HK-2 (cell line): ENCODE measurements at regions not wholly inside any gene's neighbourhood (a gene's known extent, or its start where the extent isn't known, plus 50 kb on each side); places are given as distances from the start of the nearest gene placed in this dataset.

ENCODE experiments used
- DNase-seq: peaks from one replicate; pipeline ENCODE4 v3.0.0-alpha.2; 2018; ENCODE audit not compliant: unreplicated experiment

GRCh38 chr15:95365511-95366107 is 964.9 kb upstream of the NR2F2 start:
- no peak for DNase-seq

DNA sequence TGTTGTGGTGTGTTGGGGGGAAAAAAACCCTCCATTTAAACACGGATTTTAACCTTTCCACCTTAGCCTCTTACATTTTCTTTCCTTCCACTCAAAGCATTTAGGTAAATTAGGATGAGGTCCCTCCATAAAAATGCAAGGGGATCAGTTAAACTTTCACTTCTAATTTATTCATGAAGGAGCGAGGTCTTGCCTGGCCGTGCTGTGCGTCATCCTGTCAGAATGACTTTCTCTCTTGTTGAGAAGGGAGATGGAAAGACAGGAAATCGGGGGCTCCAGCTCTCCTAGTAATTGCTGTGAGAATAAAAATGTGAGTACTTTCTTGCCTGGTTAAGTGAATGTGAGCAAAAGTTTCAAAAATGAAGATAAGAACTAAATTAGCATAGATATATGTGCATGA is 962.3 kb upstream of the NR2F2 start:
- DNase-seq, result no peak

DNA sequence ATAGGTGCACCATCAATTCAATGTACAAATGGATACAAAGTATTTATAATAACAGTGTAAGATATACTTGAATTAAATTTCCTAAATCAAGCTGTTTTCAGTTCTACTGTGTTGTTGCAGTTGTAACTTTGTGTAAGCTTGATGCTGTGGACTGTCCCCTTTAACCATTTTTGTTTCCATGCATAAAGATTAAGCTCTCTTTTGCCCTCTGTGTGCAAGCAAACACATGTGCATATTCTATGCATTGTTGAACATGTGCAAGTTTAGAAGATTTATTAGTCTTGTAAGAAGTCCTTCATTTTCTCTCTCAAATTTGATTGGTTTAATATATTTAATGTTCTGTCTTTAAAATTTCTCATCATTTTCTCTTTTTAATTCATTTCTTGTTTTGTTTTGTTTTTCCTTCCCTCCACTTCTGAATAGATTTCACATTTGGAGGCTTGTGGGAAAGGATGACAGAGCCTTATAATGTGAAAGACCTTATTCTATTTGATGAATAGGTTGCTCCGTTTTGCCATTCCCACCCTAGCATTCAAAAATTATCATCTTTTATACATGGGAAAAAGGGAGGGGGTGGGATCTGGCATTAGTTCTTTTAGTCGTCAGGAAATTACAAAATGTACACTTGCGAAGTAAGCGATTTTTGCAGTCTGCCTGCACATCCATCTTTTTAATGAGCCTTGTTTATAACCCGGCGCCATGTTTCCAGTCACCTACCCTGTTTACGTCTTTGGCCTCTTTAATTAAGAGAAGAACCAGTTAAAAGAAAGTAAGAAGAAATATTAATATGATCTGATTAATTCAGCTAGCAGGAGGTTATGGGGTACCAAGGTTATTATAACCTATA is 961.5 kb upstream of the NR2F2 start:
- DNase-seq, result no peak

DNA sequence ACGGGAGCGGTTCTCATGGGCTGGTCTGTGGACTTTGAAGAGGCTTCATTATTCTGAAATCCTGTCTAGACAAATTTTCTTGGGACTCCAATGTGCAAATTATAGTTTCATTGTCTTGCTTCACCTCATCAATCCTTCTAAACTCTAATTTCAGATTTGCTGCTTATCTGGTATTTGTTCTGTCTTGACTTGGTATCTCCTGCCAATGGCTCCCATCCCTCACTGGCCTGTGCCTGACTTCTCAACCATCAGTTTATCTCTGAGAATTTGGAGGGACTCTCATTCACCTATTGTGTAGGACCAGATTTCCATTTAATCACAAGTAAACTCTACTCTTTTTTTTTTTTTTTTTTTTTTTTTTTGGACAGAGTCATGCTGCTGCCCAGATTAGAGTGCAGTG is 960.2 kb upstream of the NR2F2 start:
- no peak for DNase-seq

DNA sequence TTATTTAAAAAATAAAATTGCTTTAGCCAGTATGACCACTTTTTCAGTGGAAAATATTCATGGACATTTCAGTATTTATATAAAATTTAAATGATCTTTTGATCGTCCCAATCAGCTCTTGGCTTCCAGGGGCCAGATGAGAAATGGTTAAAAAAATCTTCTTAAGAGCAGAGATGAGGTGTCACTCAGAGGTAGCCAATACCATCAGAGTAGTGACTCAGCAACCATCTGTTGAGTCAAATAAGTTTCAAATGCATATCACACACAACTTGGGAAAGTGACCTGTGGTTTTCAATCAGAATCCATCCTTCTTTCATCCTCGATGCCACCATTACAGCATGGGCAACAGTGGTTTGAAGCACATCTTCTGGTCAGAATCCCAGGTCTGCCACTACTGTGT is 958.8 kb upstream of the NR2F2 start:
- no peak for DNase-seq

DNA sequence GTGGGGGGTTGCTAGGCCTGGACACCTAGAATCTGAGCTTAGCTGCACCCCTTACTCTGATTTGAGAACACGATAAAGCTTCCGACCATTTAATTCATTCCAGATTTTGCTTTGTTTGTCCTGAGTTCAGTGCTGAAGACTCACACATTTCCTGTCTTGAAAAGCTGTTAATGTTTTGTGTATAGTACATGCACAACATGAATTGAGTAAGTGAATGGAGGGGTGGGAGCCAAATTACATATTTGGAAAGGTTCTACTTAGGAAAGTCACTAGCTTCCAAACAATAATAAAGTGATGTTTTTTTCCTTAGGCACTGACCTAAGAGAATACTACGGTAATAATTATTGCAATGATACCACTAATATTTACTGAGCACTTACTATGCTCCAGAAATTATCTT is 955.2 kb upstream of the NR2F2 start:
- DNase-seq, result no peak

GRCh38 chr15:95377258-95377852 is 953.1 kb upstream of the NR2F2 start:
- no peak for DNase-seq

GRCh38 chr15:95394186-95395067 is 936.1 kb upstream of the NR2F2 start:
- no peak for DNase-seq

DNA sequence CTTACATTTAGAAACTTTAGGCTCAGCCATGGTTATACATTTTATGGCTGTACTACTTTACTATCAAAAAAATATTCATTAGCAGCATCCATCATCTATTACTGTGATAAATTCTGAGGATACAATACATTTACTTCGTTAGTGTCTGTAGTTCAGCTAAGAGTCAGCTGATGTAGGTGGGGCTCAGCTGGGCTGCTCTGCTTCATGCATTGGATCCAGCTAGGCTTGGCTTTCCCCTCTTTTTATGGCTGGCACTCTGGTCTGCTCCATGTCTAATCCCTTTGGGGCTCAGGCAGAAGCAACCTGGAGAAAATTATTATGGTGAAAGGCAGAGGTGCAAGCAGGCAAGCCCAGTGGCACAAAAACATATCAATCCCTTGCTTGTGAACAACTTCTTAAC is 930.1 kb upstream of the NR2F2 start:
- DNase-seq, result no peak

DNA sequence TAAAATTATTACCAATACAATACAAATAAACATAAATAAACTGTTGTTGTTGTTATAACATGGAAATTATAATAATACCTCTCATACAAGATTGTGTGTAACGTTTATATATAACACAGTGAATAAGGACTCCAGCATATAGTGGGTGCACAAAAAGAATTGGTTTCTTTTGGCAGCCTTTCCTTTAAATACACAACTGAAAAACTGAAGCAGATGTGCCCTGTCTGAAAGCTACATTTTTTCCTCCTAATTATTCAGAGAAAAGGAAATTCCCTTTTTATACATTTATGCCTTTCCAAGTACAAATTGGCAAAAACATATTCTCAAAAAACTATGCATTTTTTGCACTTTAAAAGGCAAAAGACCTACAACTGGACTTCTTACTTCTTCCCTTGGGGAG is 928.9 kb upstream of the NR2F2 start:
- DNase-seq, result no peak

DNA sequence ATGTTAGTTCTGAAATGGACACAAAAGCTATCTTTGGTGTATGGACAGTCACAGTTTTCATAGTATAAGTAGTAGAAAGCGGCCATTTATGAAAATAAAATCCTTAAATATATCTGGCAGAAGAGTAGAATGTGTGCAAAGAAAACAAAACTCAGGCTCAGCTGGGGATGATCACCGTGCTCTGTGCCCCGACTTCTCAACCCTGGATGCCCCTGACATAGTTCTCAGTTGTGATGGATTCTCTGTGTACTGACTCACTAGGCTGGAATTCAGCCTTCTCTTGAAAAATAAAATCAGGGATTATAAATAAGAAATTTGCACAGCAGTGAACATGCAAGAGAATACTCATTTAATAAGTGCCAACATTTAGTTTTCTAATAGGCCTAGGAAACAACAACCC is 925.1 kb upstream of the NR2F2 start:
- no peak for DNase-seq

GRCh38 chr15:95407534-95407933 is 923.0 kb upstream of the NR2F2 start:
- no peak for DNase-seq

DNA sequence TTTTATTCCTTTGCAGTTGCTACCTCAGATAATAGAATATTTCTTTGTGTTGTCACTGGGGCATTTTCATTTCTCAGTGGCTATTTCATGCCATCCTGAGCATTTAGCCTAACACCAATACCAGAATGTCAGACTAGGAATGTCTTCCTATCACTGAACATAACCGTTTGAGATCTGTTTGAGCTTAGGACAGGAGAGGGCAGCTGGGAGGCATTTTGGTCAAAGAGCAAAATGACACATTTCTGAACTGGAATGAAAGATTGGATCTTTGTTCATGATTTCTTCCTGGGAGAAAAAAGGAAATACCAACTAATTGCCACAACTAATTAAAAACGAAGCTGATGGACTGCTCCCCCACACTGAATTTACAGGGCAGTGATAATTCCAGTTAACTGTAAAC is 921.3 kb upstream of the NR2F2 start:
- no peak for DNase-seq

DNA sequence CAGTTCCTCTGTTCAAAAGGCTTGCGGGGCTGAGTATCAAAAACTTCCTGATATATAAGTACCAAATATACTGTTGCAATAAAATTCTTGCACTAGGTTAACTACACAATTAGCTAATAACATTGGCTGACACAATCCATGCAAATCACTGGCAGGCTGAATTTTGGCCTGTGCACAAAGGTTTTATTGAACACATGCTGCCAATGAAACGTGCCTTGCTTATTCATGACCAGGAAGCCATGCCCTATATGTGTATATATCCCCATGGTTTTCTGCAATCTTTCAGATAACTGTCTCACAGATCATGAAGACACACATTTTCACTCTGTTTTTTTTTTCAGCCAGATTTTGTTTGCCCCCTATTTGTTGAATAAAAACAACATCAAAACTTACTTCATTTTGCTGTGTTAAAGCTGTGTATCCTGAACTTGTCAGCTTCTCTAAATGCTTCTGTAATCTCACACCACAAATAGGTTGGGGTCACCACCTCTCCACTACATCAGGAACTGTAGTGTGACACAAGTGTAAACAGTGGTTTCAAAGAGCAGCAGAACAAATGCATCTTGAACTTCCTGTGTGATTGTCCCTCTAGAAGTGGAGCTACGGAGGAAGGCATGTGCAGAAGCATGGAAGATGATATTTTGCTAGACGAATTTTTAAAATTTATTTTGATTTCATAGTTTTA is 920.7 kb upstream of the NR2F2 start:
- no peak for DNase-seq

DNA sequence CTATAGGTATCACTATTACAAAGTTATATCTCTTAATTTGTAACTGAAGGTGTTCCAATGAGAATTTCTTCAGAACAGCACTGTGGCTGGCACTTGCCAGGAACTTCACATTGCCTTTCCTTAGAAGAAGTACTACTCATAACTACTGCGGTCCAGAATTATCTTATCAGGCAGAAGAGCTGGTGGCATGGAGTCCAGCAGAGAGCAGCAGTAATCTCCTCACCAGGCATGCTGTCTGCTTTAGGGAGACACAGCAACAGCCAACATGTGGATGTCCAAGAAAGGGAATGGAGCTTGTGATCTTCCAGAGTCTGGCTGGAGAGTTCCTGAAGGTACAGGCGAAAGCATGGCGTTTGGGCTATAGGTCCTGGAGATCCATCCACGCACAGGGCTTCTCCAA is 919.7 kb upstream of the NR2F2 start:
- DNase-seq, result no peak

DNA sequence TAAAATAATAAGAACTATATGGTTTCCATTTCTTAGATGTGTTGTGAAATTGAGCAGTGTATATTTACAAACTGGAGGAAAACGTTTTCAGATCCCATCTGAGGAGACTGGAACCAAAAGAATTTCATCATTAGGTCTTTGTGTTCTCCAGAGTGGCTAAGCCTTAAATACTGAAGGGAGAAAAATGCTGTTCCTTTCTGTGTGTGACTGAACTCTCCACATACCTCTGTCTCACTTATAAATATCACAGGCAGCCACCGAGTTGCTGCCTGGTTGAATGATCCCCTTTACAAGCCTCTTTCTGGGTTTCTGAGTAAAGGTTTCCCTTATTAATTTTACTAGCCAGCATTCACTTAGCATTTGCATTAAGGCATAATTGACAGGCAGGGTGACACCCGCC is 913.9 kb upstream of the NR2F2 start:
- DNase-seq, result no peak

GRCh38 chr15:95417761-95418160 is 912.7 kb upstream of the NR2F2 start:
- DNase-seq, result no peak

DNA sequence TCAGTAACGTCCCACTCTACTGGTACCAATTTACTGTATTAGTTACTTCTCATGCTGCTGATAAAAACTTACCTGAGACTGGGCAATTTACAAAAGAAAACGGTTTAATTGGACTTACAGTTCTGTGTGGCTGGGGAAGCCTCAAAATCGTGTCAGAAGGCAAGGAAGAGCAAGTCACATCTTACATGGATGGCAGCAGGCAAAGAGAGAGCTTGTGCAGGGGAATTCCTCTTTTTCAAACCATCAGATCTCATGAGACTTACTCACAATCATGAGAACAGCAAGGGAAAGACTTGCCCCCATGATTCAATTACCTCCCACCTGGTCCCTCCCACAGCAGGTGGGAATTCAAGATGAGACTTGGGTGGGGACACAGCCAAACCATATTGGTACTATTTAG is 908.2 kb upstream of the NR2F2 start:
- no peak for DNase-seq

DNA sequence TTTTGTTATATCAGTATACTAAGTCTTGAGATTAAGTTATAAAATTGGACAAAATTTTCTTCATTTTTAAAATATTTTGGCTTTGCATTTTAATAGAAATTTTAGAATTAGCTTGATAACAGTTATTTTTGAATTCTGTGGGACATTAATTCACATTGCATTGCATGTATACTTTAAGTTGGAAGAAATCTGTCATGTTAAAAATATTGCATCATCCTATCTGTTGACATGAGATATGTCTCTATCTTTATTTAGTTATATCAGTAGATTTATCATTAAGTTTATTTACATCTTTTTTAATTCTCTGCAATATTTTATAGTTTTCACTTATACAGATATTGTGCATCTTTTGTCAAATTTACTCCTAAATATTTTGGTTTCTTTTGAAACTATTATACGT is 904.6 kb upstream of the NR2F2 start:
- no peak for DNase-seq

DNA sequence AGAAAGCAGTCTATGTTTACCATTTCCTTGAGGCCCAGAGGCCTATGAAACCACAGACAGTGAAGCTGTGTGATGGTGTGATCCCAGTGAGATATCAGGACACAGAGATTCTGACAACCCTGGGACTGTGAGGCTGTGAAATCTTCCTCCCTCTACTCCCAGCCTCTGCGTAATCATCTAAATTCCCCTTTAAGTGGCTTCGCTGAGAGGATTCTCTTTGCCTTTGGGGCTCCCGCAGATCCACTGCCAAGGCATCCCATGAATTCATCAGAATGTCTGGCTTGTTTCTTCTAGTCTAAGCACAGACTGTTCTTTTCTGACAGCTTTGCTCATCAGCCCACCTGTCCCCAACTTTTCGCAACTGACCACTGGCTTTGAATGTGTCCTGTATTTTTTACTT is 901.2 kb upstream of the NR2F2 start:
- DNase-seq, result no peak

DNA sequence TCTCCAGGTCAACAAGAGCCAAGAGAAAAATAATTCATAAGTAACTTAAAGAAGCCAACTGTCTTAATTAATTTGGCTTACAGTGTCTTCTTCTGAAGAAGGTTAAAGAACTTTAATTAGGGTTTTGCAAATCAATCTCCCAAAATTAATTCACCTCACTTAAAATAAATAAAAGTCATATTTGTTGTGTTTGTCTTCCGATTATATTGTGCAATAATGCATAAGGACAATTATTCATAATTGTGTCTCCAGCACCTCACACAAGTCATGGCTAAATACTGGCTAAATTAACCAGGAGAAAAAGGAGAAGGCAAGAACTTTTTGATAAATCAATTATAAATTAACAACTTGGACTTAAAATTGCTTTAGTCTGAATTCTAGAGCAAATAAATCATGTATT is 899.0 kb upstream of the NR2F2 start:
- no peak for DNase-seq
